ENCODE measurements at regions not wholly inside any gene's neighbourhood (a gene's known extent, or its start where the extent isn't known, plus 50 kb on each side); places are given as distances from the start of the nearest gene placed in this dataset.

GRCh38 chr1:189463166-189463565, 1014.5 kb downstream of the BRINP3 start:
- H3F3A ChIP-seq (ENCODE audit: insufficient read depth, low read length, poor library complexity, severe bottlenecking): no peaks in the 10 kb centered on the region
- H2AFZ ChIP-seq (ENCODE audit: low read depth, low read length): no peak overlapping the region
- no peaks in the 10 kb centered on the region for H4K20me1 ChIP-seq (ENCODE audit: insufficient read depth)
- H3K9me2 ChIP-seq (ENCODE audit: insufficient read depth, low read length): no peaks in the 10 kb centered on the region
- H3K4me2 ChIP-seq (ENCODE audit: low read length): no peak overlapping the region
- no peak overlapping the region for H3K4me3 ChIP-seq (ENCODE audit: low read length)
- H3K36me3 ChIP-seq (ENCODE audit: insufficient read depth, low read length): no peaks in the 10 kb centered on the region
- no peaks in the 10 kb centered on the region for H3K27me3 ChIP-seq (ENCODE audit: insufficient read depth, low read depth, low read length)
- no peak overlapping the region for H3K27ac ChIP-seq (ENCODE audit: low read length)
- TF ChIP-seq SMC3 (conservative IDR thresholded peaks at IDR 0.05; ENCODE audit: poor library complexity) (no peak), TAF1 (IDR thresholded peaks at IDR 0.05; ENCODE audit: low read depth) (no peak), REST (IDR thresholded peaks at IDR 0.05; ENCODE audit: borderline replicate concordance) (no peak), EZH2 (IDR thresholded peaks at IDR 0.05; ENCODE audit: borderline replicate concordance, insufficient read depth, low read length, poor library complexity, severe bottlenecking) (no peak), RAD21 (conservative IDR thresholded peaks at IDR 0.05) (no peak), MXI1 (conservative IDR thresholded peaks at IDR 0.05; ENCODE audit: poor library complexity, severe bottlenecking) (no peak), EP300 (conservative IDR thresholded peaks at IDR 0.05; ENCODE audit: poor library complexity, severe bottlenecking) (no peak), POLR2AphosphoS5 (IDR thresholded peaks at IDR 0.05) (no peak), CTCF (IDR thresholded peaks at IDR 0.05; ENCODE audit: poor library complexity, severe bottlenecking) (no peak)
- no peaks in the 10 kb centered on the region for H3K79me2 ChIP-seq (replicated peaks; ENCODE audit: insufficient read depth, low read length)
- H3K9me3 ChIP-seq (ENCODE audit: low read length): no peaks in the 10 kb centered on the region
- no peak overlapping the region for H3K9ac ChIP-seq (ENCODE audit: low read length)

GRCh38 chr1:189496768-189497167, 980.9 kb downstream of the BRINP3 start:
- Histone ChIP-seq H3K4me3 (ENCODE audit: low read length) (no peak overlapping the region), H3K36me3 (ENCODE audit: insufficient read depth, low read length) (no peaks in the 10 kb centered on the region), H3K27ac (ENCODE audit: low read length) (no peak overlapping the region), H3K9ac (ENCODE audit: low read length) (no peak overlapping the region), H4K20me1 (ENCODE audit: insufficient read depth) (no peaks in the 10 kb centered on the region), H3K9me3 (ENCODE audit: low read length) (no peaks in the 10 kb centered on the region), H3K27me3 (ENCODE audit: insufficient read depth, low read depth, low read length) (no peaks in the 10 kb centered on the region), H3K9me2 (ENCODE audit: insufficient read depth, low read length) (no peaks in the 10 kb centered on the region), H3F3A (ENCODE audit: insufficient read depth, low read length, poor library complexity, severe bottlenecking) (peaks cover 3% of the 10 kb centered on the region), H3K79me2 (replicated peaks; ENCODE audit: insufficient read depth, low read length) (no peaks in the 10 kb centered on the region), H2AFZ (ENCODE audit: low read depth, low read length) (no peak overlapping the region), H3K4me2 (ENCODE audit: low read length) (no peak overlapping the region)
- no peak for TF ChIP-seq TAF1 (IDR thresholded peaks at IDR 0.05; ENCODE audit: low read depth)
- TF ChIP-seq CTCF (IDR thresholded peaks at IDR 0.05; ENCODE audit: poor library complexity, severe bottlenecking): no peak
- no peak for TF ChIP-seq REST (IDR thresholded peaks at IDR 0.05; ENCODE audit: borderline replicate concordance)
- no peak for TF ChIP-seq MXI1 (conservative IDR thresholded peaks at IDR 0.05; ENCODE audit: poor library complexity, severe bottlenecking)
- TF ChIP-seq EP300 (conservative IDR thresholded peaks at IDR 0.05; ENCODE audit: poor library complexity, severe bottlenecking): no peak
- no peak for TF ChIP-seq SMC3 (conservative IDR thresholded peaks at IDR 0.05; ENCODE audit: poor library complexity)
